ENCODE measurements at regions not wholly inside any gene's neighbourhood (a gene's known extent, or its start where the extent isn't known, plus 50 kb on each side); places are given as distances from the start of the nearest gene placed in this dataset.

- intact Hi-C loops (cut with DNase I) = no loop called here
- 97 to 98% methylated on average over 3 of the region's 3 CpGs for WGBS, 2 donors
- DNase-seq = no peak
- Histone ChIP-seq H3K27ac (no peak overlapping the region), H3K4me1 (no peaks in the 10 kb centered on the region), H3K4me3 (replicated peaks in 1 of 3) (no peak overlapping the region), H3K9me3 (no peaks in the 10 kb centered on the region), H3K27me3 (no peaks in the 10 kb centered on the region), H3K36me3 (no peaks in the 10 kb centered on the region)
- no peak for TF ChIP-seq POLR2A (IDR thresholded peaks at IDR 0.05)
- TF ChIP-seq, protein P1, sequence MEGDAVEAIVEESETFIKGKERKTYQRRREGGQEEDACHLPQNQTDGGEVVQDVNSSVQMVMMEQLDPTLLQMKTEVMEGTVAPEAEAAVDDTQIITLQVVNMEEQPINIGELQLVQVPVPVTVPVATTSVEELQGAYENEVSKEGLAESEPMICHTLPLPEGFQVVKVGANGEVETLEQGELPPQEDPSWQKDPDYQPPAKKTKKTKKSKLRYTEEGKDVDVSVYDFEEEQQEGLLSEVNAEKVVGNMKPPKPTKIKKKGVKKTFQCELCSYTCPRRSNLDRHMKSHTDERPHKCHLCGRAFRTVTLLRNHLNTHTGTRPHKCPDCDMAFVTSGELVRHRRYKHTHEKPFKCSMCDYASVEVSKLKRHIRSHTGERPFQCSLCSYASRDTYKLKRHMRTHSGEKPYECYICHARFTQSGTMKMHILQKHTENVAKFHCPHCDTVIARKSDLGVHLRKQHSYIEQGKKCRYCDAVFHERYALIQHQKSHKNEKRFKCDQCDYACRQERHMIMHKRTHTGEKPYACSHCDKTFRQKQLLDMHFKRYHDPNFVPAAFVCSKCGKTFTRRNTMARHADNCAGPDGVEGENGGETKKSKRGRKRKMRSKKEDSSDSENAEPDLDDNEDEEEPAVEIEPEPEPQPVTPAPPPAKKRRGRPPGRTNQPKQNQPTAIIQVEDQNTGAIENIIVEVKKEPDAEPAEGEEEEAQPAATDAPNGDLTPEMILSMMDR (IDR thresholded peaks at IDR 0.05) = no peak
Observed at GRCh38 chr3:178042376-178042775, 493.9 kb upstream of the KCNMB2 start.

DNA sequence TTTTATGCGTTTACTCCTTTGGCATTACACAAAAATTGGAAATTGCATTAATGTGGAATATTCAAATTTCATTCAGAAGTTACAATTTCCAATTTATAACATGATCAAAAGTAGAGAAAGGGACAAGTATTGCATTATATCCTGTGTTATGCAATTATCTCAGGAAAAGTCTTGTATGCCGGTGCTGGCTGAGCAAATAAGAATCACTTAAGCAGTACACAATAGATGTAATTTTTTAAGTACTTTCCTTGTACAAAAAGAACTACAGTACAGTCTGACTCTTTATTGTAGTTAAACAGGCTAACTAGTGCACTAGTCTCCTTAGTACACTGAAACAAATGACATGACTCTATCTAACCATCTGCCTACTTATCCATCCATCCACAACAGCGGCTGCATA is 493.2 kb upstream of the KCNMB2 start:
- TF ChIP-seq POLR2A (IDR thresholded peaks at IDR 0.05) = no peak
- TF ChIP-seq, protein P1 (IDR thresholded peaks at IDR 0.05) = no peak
- DNase-seq = no peak
- 69 to 74% methylated on average over 3 of the region's 3 CpGs for WGBS, 2 donors
- Histone ChIP-seq H3K27me3 (no peaks in the 10 kb centered on the region), H3K4me3 (replicated peaks in 1 of 3) (no peak overlapping the region), H3K27ac (no peak overlapping the region), H3K36me3 (no peaks in the 10 kb centered on the region), H3K4me1 (no peaks in the 10 kb centered on the region), H3K9me3 (no peaks in the 10 kb centered on the region)
- intact Hi-C loops (cut with DNase I) = no loop called here

- no peak overlapping the region for H3K4me3 ChIP-seq (replicated peaks in 1 of 3)
- 96 to 97% methylated on average over 2 of the region's 2 CpGs for WGBS, 2 donors
- no peak for DNase-seq
- TF ChIP-seq POLR2A (IDR thresholded peaks at IDR 0.05) = no peak
- H3K9me3 ChIP-seq = no peaks in the 10 kb centered on the region
- intact Hi-C loops (cut with DNase I) = no loop called here
- no peaks in the 10 kb centered on the region for H3K4me1 ChIP-seq
- no peaks in the 10 kb centered on the region for H3K36me3 ChIP-seq
- no peak overlapping the region for H3K27ac ChIP-seq
- no peaks in the 10 kb centered on the region for H3K27me3 ChIP-seq
Observed at GRCh38 chr3:178044320-178044719, 491.9 kb upstream of the KCNMB2 start.

DNA sequence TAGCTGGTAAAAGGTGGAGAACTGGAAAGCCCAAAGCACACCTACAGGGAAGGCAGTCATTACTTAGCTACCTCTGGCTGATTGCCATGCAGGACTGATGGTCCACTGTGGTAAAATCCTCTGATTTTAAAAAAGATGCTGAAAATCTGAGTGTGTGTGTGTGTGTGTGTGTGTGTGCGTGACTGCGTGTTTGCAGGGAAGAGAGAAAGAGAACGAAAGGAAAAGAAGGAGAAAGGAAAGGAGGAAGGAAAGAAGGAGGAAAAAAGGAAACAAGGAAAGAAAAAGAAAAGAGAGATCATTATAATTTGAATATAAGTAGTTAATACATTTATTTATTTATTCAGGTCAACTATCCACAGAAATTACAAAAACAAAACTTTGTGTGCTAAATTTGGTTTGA is 488.7 kb upstream of the KCNMB2 start:
- TF ChIP-seq POLR2A (IDR thresholded peaks at IDR 0.05) = no peak
- TF ChIP-seq, protein P1 (IDR thresholded peaks at IDR 0.05) = no peak
- Histone ChIP-seq H3K4me3 (replicated peaks in 1 of 3) (no peak overlapping the region), H3K4me1 (no peaks in the 10 kb centered on the region), H3K27me3 (no peaks in the 10 kb centered on the region), H3K27ac (no peak overlapping the region), H3K9me3 (no peaks in the 10 kb centered on the region), H3K36me3 (no peaks in the 10 kb centered on the region)
- WGBS, 2 donors = 89 to 97% methylated on average over 3 of the region's 3 CpGs
- intact Hi-C loops (cut with DNase I) = no loop called here
- no peak for DNase-seq

GRCh38 chr3:178048768-178049167 is 487.5 kb upstream of the KCNMB2 start:
- no peak for TF ChIP-seq POLR2A (IDR thresholded peaks at IDR 0.05)
- TF ChIP-seq, protein P1 (IDR thresholded peaks at IDR 0.05) = no peak
- Histone ChIP-seq H3K4me3 (replicated peaks in 1 of 3) (no peak overlapping the region), H3K36me3 (no peaks in the 10 kb centered on the region), H3K9me3 (no peaks in the 10 kb centered on the region), H3K27me3 (no peaks in the 10 kb centered on the region), H3K4me1 (no peaks in the 10 kb centered on the region), H3K27ac (no peak overlapping the region)
- WGBS, 2 donors = 82 to 92% methylated on average over 3 of the region's 3 CpGs
- DNase-seq = no peak
- intact Hi-C loops (cut with DNase I) = no loop called here

GRCh38 chr3:178054471-178054870 is 481.8 kb upstream of the KCNMB2 start:
- no peak overlapping the region for H3K4me3 ChIP-seq (replicated peaks in 1 of 3)
- H3K27me3 ChIP-seq = no peaks in the 10 kb centered on the region
- no peak for TF ChIP-seq POLR2A (IDR thresholded peaks at IDR 0.05)
- TF ChIP-seq, protein P1 (IDR thresholded peaks at IDR 0.05) = no peak
- H3K36me3 ChIP-seq = no peaks in the 10 kb centered on the region
- H3K4me1 ChIP-seq = no peaks in the 10 kb centered on the region
- 77 to 90% methylated on average over 3 of the region's 3 CpGs for WGBS, 2 donors
- no peak for DNase-seq
- no peak overlapping the region for H3K27ac ChIP-seq
- intact Hi-C loops (cut with DNase I) = no loop called here
- no peaks in the 10 kb centered on the region for H3K9me3 ChIP-seq

Data from thyroid gland (tissue), 4 donors.